K562 (cell line): ENCODE measurements at regions not wholly inside any gene's neighbourhood (a gene's known extent, or its start where the extent isn't known, plus 50 kb on each side); places are given as distances from the start of the nearest gene placed in this dataset.

Source experiments
- ATAC-seq: fragments of 200-7000 bp; cut with Tn5 transposase; 3 replicates; pipeline ENCODE4 v1.9.1; 2020; ENCODE audit warnings: moderate library complexity
- BruUV-seq: library from RNA; stranded (reverse); fragments of 400-500 nt; replicated peaks from 2 replicates; lab custom pipeline; 2021; lab: Mats Ljungman, UMichigan
- CTCF ChIA-PET: fragments of 300-600 bp; formaldehyde crosslinking; extraction: SDS; loops from one replicate; lab custom pipeline; 2021; ENCODE audit warnings: low intra/inter-chr PET ratio; lab: Yijun Ruan, JAX
- POLR2A ChIA-PET: fragments of 300-600, 350-650 bp; sonication (Branson Sonifier 250); formaldehyde crosslinking; extraction: SDS; loops from one replicate; lab custom pipeline; 2021; ENCODE audit warnings: antibody characterized with exemption, inconsistent platforms; lab: Yijun Ruan, JAX
- DNase-seq, 4 experiments: peaks; one replicate each; pipeline versions ENCODE4 v3.0.0 to v3.0.0-alpha.2; 2011 to 2018; ENCODE audit warnings: low spot score in 3 of 4, mixed read lengths in 3 of 4; ENCODE audit errors: extremely low read depth in 1 of 4
- FAIRE-seq: peaks from 2 replicates; lab custom pipeline; 2011; peaks lifted over from hg19 to GRCh38; lab: Jason Lieb, UNC
- H2AFZ ChIP-seq: 2 replicates; pipeline ENCODE4 v1.6.0; 2011; ENCODE audit warnings: low read depth, low read length, control low read depth, inconsistent platforms
- H3K27ac ChIP-seq: fragments of 200-600 bp; 3 replicates; pipeline ENCODE4 v1.8.0; 2011; ENCODE audit warnings: low read depth, mild to moderate bottlenecking, control low read depth, inconsistent platforms, low read length, moderate library complexity, mixed read lengths; ENCODE audit errors: extremely low read depth
- H3K27me3 ChIP-seq, 2 experiments: fragments of 300-600 bp in 1 of 2; 2 replicates in 1 of 2; 3 replicates in 1 of 2; pipeline versions ENCODE4 v1.6.0 to v1.8.0; 2011; ENCODE audit warnings: inconsistent platforms in 2 of 2, low read length in 2 of 2, mild to moderate bottlenecking in 1 of 2, mixed read lengths in 1 of 2, moderate library complexity in 1 of 2; ENCODE audit not compliant: control insufficient read depth in 2 of 2, insufficient read depth in 2 of 2
- H3K36me3 ChIP-seq: fragments of 300-600 bp; 3 replicates; pipeline ENCODE4 v1.8.0; 2011; ENCODE audit warnings: mild to moderate bottlenecking, low read length, inconsistent platforms; ENCODE audit not compliant: control insufficient read depth, insufficient read depth
- H3K4me1 ChIP-seq, 2 experiments: fragments of 200-600 bp in 1 of 2; replicated peaks in 1 of 2; 2 replicates in 1 of 2; 3 replicates in 1 of 2; pipeline versions ENCODE4 v1.5.1 to v1.8.0; 2011; ENCODE audit warnings: inconsistent platforms in 2 of 2, low read length in 2 of 2, mild to moderate bottlenecking in 1 of 2, mixed read lengths in 1 of 2, moderate library complexity in 1 of 2; ENCODE audit not compliant: control insufficient read depth in 2 of 2, insufficient read depth in 2 of 2
- H3K4me2 ChIP-seq: 2 replicates; pipeline ENCODE4 v1.6.1; 2011; ENCODE audit warnings: low read length, control low read depth, inconsistent platforms, mixed read lengths; ENCODE audit not compliant: insufficient read depth
- H3K4me3 ChIP-seq: fragments of 200-600 bp; sonication (generic), shearing (Covaris generic); 2 replicates; pipeline ENCODE4 v1.5.1; 2016; ENCODE audit warnings: control low read depth, inconsistent platforms
- H3K79me2 ChIP-seq: fragments of 200-600 bp; 3 replicates; pipeline ENCODE4 v1.8.0; 2011; ENCODE audit warnings: low read length, inconsistent platforms; ENCODE audit not compliant: control insufficient read depth, insufficient read depth
- H3K9ac ChIP-seq, 2 experiments: 2 replicates each; pipeline versions ENCODE4 v1.6.0 to v1.6.1; 2011; ENCODE audit warnings: low read depth in 2 of 2, low read length in 2 of 2, control low read depth in 1 of 2, inconsistent platforms in 1 of 2, mild to moderate bottlenecking in 1 of 2, mixed read lengths in 1 of 2; ENCODE audit not compliant: insufficient read depth in 1 of 2
- H3K9me1 ChIP-seq: one replicate; pipeline ENCODE4 v1.6.0; 2011; ENCODE audit warnings: inconsistent platforms, mild to moderate bottlenecking, low read length, moderate library complexity; ENCODE audit not compliant: control insufficient read depth, insufficient read depth
- H3K9me3 ChIP-seq: replicated peaks from 2 replicates; pipeline ENCODE4 v1.5.1; 2011; ENCODE audit warnings: low read depth, low read length, inconsistent platforms; ENCODE audit not compliant: control insufficient read depth, insufficient read depth
- H4K20me1 ChIP-seq: replicated peaks from 2 replicates; pipeline ENCODE4 v1.6.1; 2011; ENCODE audit warnings: low read length, inconsistent platforms, mixed read lengths; ENCODE audit not compliant: control insufficient read depth, insufficient read depth
- BRD9 ChIP-seq: fragments of 450-650 bp; IDR thresholded peaks from 2 replicates; pipeline ENCODE4 v1.6.1; 2018; ENCODE audit warnings: low read depth; ENCODE audit not compliant: partially characterized antibody
- NUFIP1 ChIP-seq: fragments of 450-650 bp; IDR thresholded peaks from 2 replicates; pipeline ENCODE4 v1.6.1; 2018; ENCODE audit not compliant: partially characterized antibody
- PATZ1 ChIP-seq: fragments of 250-450 bp; sonication (Bioruptor Pico); IDR thresholded peaks from 2 replicates; pipeline ENCODE4 v1.5.0; 2020; ENCODE audit warnings: mild to moderate bottlenecking, borderline replicate concordance
- PPARD ChIP-seq: fragments of 250-450 bp; sonication (Bioruptor Pico); IDR thresholded peaks from 2 replicates; pipeline ENCODE4 v1.8.0; 2022; ENCODE audit warnings: inconsistent platforms, mild to moderate bottlenecking, moderate library complexity
- RB1 ChIP-seq: fragments of 450-650 bp; IDR thresholded peaks from 2 replicates; pipeline ENCODE4 v1.6.1; 2017; ENCODE audit warnings: low read depth, mild to moderate bottlenecking
- RBM22 ChIP-seq: fragments of 200-400 bp; formaldehyde crosslinking; IDR thresholded peaks from 2 replicates; pipeline ENCODE4 v1.6.1; 2018; ENCODE audit warnings: low read length, low read depth; ENCODE audit not compliant: poor library complexity, severe bottlenecking
- RUNX1 ChIP-seq: sonication (generic); IDR thresholded peaks from 2 replicates; pipeline ENCODE4 v1.6.1; 2016; ENCODE audit warnings: antibody characterized with exemption, low read depth
- SIN3A ChIP-seq, 2 experiments: fragments of 150-350 bp in 1 of 2; IDR thresholded peaks; 2 replicates each; pipeline ENCODE4 v1.6.1; 2011 to 2016; ENCODE audit warnings: borderline replicate concordance in 2 of 2, low read depth in 2 of 2, low read length in 2 of 2, mild to moderate bottlenecking in 2 of 2, moderate library complexity in 2 of 2; ENCODE audit not compliant: control insufficient read depth in 1 of 2
- TSC22D4 ChIP-seq: fragments of 450-650 bp; IDR thresholded peaks from 2 replicates; pipeline ENCODE4 v1.6.1; 2016; ENCODE audit warnings: missing genetic modification characterization, missing biosample characterization, control low read depth
- ZC3H8 ChIP-seq: fragments of 450-650 bp; IDR thresholded peaks from 2 replicates; pipeline ENCODE4 v1.6.1; 2017
- ZNF165 ChIP-seq: fragments of 250-450 bp; sonication (Bioruptor Pico); IDR thresholded peaks from 2 replicates; pipeline ENCODE4 v1.4.0; 2020; ENCODE audit warnings: borderline replicate concordance
- ZNF561 ChIP-seq: fragments of 450-650 bp; formaldehyde crosslinking; conservative IDR thresholded peaks from 2 replicates; pipeline ENCODE4 v1.4.0; 2020; ENCODE audit warnings: mild to moderate bottlenecking, moderate library complexity
- WGBS: fragments of 100-300 bp; shearing (Covaris generic); methylation state at CpG from one replicate; pipeline ENCODE4 v1.1.6; 2016; ENCODE audit warnings: low coverage, mixed read lengths; ENCODE audit not compliant: insufficient coverage; ENCODE audit errors: missing lambda C conversion rate; 5-methylcytosine and 5-hydroxymethylcytosine counted together
- in situ Hi-C: fragments of 300-500 bp; cut with MboI; formaldehyde crosslinking; loops from 4 replicates; pipeline ENCODE4 v1.15.0; 2018; ENCODE audit warnings: inconsistent platforms, mixed read lengths
- intact Hi-C: fragments of 100-400 bp; cut with micrococcal nuclease; formaldehyde crosslinking; loops from 2 replicates; pipeline ENCODE4 v1.14.2; 2022
- TF ChIP-seq, protein P1 (sequence below), 2 experiments: IDR thresholded peaks in 1 of 2; conservative IDR thresholded peaks in 1 of 2; 2 replicates each; pipeline ENCODE4 v1.6.1; 2016; ENCODE audit warnings: low read depth in 2 of 2, mild to moderate bottlenecking in 1 of 2, missing compliant biosample characterization in 1 of 2, missing genetic modification characterization in 1 of 2, moderate library complexity in 1 of 2

DNA sequence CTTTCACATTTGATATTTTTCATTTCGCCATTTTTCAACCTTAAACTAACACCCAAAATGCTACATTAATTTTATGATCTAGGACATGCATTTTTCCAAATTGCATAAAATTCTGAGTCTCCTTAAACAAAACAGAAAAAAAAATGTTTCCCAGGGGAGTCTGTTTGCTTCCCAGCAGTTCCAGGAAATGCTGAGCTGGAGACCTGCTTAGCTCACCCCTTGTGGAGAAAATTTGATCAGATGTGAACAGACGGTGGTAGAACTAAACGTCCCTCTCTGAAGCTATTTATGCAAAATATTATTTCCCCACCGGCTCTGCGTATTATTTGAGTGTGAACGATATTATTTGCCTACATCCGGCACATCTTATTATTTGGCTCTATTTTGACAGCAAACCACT, 74.9 kb upstream of the AGAP1 start:
- FAIRE-seq: peak; percentile 23
- Histone ChIP-seq H3K36me3 (no peaks in the 10 kb centered on the region), H3K4me1 (peaks cover 10 to 17% of the 10 kb centered on the region in 2 experiments; a peak in 4 of 5 replicates), H3K4me2 (no peak overlapping the region), H3K27me3 (no peaks in the 10 kb centered on the region), H3K9ac (no peak overlapping the region; a peak in 1 of 4 replicates), H3K27ac (no peak overlapping the region), H3K9me1 (no peaks in the 10 kb centered on the region), H3K9me3 (no peaks in the 10 kb centered on the region), H3K79me2 (no peaks in the 10 kb centered on the region), H3K4me3 (no peak overlapping the region), H4K20me1 (no peaks in the 10 kb centered on the region), H2AFZ (peak overlapping the region; percentile 63)
- in situ Hi-C loops (no loop called here), intact Hi-C loops (no loop called here)
- no TSS peak for BruUV-seq
- ATAC-seq: peak; percentile 68
- 20% methylated on average over 6 of the region's 7 CpGs for WGBS
- DNase-seq: peak in 1 of 4 experiments; percentile 21
- ChIA-PET POLR2A (interaction anchor here (0.9 to 1.6 kb wide), 3 partner anchors 10 to 14 kb away, joined by 3 to 5 read pairs (median 4); no protein-coding TSS in a partner anchor), CTCF (no interaction called here)
- TF ChIP-seq PPARD: no peak
- no peak for TF ChIP-seq NUFIP1
- no peak for TF ChIP-seq ZC3H8
- TF ChIP-seq, protein P1, sequence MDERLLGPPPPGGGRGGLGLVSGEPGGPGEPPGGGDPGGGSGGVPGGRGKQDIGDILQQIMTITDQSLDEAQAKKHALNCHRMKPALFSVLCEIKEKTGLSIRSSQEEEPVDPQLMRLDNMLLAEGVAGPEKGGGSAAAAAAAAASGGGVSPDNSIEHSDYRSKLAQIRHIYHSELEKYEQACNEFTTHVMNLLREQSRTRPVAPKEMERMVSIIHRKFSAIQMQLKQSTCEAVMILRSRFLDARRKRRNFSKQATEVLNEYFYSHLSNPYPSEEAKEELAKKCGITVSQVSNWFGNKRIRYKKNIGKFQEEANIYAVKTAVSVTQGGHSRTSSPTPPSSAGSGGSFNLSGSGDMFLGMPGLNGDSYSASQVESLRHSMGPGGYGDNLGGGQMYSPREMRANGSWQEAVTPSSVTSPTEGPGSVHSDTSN (CRISPR knock-in tag; IDR thresholded peaks at IDR 0.05; ENCODE audit: low read depth): no peak
- TF ChIP-seq, protein P1 (tag; conservative IDR thresholded peaks at IDR 0.05; ENCODE audit: low read depth): no peak
- no peak for TF ChIP-seq RUNX1
- no peak for TF ChIP-seq TSC22D4 (tag)
- TF ChIP-seq RB1: no peak
- no peak for TF ChIP-seq BRD9
- no peak for TF ChIP-seq RBM22
- no peak for TF ChIP-seq ZNF165 (CRISPR knock-in tag)
- TF ChIP-seq SIN3A (IDR thresholded peaks at IDR 0.05; ENCODE audit: borderline replicate concordance in 2 of 2, control insufficient read depth in 1 of 2, low read depth in 2 of 2, low read length in 2 of 2): no peak
- TF ChIP-seq PATZ1 (CRISPR knock-in tag): no peak
- TF ChIP-seq ZNF561 (CRISPR knock-in tag): no peak
